Stimulated activated CD4-positive, alpha-beta T cell treated with anti-CD3 and anti-CD28 coated beads, Interleukin-4, amount 100 ng/mL, for 4 hours (primary cell): ENCODE measurements at regions not wholly inside any gene's neighbourhood (a gene's known extent, or its start where the extent isn't known, plus 50 kb on each side); places are given as distances from the start of the nearest gene placed in this dataset.
"Not testable (repeated sequence)": the region's sequence is repeated elsewhere in the genome, so short reads cannot be mapped to it uniquely, and the experiment has no call there.

Source experiments
- DNase-seq, 2 experiments: peaks; one replicate each; pipeline ENCODE4 v3.0.0-alpha.2; 2020

DNA sequence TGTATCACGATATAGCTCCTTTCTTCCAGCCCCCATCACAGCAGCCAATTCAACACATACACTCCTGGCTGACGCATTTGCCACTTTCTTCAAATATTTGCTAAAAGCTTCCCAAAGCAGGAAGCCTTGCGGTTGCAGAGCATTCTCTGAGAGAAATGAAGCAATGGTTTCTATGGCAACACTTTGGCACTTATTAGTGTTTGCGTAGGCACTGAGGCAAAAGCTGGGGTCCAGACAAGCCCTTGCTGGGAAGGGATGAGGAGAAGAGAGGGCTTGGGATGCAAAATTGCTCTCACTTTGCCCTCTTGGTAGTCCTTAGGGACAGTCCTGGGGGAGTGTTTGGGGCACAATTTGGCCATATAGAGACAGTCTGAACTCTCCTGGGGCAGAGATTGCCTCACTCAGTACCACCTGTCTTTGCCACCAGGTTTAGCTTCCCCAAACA is 55.0 kb upstream of the PAK3 start:
- no peak for DNase-seq

- peak in 1 of 2 experiments; percentile 1 for DNase-seq
Observed at GRCh38 chrX:111040377-111041017, 55.5 kb upstream of the PAK3 start.

DNA sequence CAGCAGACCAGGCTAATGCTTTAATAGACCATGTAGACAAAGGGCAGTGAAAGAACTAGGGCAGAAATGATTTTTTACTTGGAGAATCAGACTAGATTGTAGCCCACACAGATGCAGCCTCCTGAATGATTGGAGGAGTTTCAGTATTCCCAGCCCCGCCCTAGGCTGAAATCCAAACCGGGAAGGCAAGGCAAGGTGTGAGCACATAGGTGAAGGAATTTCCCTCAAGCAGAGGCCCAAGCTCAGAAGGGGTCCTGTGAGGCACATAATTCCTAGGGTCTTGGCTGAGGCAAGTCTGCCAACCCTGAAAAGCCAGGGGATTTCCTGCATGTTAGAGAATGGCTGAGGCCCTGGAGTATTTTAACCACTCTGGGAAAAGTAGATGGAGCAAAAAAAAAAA is 56.4 kb upstream of the PAK3 start:
- no peak for DNase-seq

DNA sequence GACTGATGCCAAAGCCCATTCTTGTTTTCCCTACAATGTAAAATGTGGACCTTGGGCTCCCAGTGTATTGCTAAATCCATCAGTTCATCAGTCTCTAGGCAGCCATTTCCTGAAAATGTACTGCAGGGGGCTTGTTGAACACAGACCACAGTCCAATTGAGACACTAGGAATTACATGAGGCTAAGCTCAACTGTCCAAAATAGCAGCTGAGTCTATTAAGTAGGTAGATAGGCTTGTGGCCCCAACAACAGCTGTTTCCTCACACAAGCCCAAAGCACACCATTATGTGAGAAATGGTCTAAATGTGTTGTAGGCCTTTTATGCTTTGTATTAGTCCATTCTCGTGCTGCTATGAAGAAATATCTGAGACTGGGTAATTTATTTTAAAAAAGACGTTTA is 60.0 kb upstream of the PAK3 start:
- no peak for DNase-seq

GRCh38 chrX:111035256-111035655 is 60.7 kb upstream of the PAK3 start:
- no peak for DNase-seq

DNA sequence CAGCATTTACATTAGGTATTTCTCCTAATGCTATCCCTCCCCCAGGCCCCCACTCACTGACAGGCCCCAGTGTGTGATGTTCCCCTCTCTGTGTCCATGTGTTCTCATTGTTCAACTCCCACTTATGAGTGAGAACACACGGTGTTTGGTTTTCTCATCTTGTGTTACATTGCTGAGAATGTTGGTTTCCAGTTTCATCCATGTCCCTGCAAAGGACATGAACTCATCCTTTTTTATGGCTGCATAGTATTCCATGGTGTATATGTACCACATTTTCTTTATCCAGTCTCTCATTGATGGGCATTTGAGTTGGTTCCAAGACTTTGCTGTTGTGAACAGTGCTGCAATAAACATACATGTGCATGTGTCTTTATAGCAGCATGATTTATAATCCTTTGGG is 73.0 kb upstream of the PAK3 start:
- not testable (repeated sequence) for DNase-seq

DNA sequence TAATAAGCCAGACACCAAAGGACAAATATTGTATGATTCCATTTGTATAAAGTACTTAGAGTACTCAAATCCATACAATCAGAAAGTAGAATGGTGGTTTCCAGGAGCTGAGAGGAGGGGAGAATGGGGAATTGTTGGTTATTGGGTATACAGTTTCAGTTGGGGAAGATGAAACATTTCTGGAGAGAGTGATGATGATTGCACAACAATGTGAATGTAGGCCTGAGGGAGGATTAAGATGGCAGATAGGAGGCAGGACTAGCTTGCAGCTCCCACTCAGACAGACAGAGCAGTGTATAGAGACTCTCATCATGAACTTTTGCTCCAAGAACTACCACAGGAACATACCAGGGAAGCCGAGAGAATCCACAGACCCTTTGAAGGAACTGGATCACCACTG is 75.7 kb upstream of the PAK3 start:
- DNase-seq, result no peak

DNA sequence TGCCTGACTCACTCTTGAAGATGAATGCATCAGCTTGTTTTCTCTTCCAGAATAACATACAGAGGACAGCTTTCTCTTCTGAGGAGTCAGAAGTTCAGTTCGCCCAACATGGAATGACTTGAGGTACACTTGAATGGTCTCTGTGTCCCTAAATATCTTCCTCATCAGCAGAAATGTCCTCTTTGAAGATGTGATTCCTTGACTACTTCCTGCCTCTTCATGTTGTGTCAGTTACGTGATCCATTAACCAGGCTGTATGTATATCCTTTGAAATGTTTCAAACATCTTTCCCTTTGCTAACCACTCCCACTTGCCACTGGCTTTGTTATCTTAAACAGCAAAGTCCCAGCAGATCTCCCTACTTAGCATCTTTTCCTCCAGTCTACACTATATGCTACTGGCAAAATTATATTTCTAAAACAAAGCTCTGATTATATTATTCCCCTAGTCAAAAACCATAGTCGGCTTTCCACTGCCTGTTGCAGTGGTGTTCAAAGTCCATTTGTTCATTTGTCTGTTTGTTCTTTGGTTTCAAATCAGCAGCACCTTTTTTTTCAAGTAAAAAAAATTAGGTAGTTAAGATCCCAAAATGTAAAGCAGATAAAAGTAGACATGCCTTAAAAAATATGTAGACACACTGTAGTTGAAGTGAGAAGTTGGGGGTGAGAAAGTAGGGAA is 82.1 kb upstream of the PAK3 start:
- DNase-seq, result no peak

- no peak for DNase-seq
Observed at GRCh38 chrX:111010111-111010510, 85.9 kb upstream of the PAK3 start.

DNA sequence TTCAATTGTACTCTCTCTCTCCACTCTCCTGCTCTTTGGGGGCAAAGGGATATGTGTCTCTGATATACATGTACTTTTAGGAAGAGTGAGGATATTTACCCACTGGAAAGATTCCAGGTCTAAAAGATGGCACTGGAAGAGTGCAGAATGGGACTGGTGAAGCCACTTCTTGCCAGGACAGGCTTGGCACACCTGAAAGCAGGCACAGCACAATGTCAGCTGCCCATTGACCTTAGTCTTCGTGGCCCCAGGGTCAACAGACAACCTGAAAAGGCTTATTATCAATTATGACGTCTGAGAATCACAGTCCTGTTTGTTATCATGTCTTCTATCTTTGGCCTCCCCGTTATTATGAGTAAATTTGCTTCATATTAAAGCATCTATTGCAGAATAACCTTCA is 86.7 kb upstream of the PAK3 start:
- no peak for DNase-seq

DNA sequence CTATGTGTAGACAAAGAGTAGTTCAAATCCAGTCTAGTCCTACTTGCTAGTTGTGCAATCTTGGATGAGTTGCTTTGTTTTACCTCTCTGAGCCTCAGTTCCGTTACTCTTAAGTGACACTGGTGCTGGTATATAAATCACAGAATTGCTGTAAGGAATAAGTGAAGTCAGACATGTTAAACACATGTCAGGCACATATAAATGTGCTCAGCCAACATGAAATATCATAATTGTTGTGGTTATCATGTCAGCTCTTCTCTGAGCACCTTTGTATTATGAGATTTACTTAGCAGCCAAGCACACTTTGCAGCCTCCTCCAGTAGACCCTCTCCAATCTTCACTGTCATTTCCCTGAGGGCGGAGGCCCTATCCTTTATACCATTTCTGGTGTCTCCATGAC is 87.9 kb upstream of the PAK3 start:
- no peak for DNase-seq

GRCh38 chrX:111007238-111007637 is 88.8 kb upstream of the PAK3 start:
- no peak for DNase-seq

DNA sequence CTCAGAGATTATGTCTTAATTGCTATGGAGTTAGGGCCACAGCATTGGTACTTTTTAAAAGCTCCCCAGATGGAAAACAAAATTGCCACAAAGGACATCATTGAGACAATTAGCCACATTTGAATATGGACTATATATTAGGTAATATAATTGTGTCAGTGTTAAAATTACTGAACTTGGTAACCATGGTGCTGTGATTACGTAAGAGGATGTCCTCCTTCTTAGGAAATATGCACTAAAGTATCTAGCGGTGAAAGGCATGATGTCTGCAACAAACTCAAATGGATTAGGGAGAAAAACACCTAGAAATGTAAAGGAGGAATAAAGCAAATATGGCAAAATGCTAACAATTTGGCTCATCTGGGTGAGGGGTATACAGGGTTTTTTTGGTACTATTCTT is 89.9 kb upstream of the PAK3 start:
- DNase-seq, result no peak

DNA sequence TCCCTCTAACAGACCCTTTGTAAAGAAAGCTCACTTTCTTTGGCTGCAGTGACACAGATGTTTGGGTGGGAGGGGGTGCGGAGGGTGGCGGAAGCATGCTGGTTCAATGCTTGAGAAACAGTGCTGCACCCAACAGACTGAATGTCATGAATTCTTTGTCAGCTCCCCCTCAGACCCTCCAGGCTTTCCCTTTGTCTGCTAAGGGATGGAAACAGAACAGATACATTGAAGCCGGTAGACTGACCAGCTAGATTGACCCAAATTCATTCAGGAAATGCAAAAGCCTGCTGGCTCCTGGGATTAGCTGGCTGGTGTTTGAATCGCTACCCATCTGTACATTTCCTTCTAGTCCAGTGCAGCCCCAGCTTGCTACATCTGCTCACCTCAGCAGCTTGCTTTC is 90.8 kb upstream of the PAK3 start:
- no peak for DNase-seq

DNA sequence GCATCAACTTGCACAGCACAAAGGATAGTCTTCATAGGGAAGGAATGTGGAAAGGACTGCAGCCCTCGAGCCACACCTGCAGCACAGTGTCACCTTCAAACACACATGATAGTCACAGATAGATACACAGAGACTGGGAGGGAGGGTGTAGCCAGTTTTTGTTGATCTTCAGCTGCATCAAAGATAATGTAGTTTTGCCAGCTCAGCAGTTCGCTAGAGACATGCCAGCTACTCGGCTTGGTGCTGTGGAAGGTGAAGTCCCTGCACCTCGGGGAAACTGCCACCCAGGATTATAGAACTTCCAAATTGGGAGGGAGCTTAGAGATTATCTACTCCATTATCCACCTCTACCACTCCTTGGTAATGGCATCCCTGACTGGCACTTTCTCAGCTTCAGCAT is 92.9 kb upstream of the PAK3 start:
- DNase-seq, result no peak

GRCh38 chrX:110992611-110993010 is 103.4 kb upstream of the PAK3 start:
- peak in 1 of 2 experiments; percentile 4 for DNase-seq

- no peak for DNase-seq
Observed at GRCh38 chrX:110989869-110990268, 106.1 kb upstream of the PAK3 start.

DNA sequence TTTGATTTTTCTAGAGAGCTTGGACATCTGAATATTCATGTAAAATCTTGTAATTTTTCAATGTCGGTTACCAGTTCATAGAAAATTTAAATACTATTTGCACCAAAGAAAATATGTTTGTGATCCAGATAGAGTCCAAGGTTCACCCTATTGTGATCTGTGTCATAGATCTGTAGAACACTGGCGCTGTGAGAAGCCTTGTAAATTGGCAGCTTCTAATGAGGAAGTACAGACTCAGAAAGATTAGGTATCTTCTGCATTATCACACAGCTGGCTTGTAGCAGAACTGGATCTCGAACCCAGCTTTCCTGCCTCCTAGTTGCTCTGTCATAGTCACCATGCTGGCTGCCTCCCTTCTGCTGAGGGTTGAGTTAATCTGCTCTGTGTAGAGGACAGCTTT is 106.5 kb upstream of the PAK3 start:
- no peak for DNase-seq

- no peak for DNase-seq
Observed at GRCh38 chrX:110987292-110987691, 108.7 kb upstream of the PAK3 start.

DNA sequence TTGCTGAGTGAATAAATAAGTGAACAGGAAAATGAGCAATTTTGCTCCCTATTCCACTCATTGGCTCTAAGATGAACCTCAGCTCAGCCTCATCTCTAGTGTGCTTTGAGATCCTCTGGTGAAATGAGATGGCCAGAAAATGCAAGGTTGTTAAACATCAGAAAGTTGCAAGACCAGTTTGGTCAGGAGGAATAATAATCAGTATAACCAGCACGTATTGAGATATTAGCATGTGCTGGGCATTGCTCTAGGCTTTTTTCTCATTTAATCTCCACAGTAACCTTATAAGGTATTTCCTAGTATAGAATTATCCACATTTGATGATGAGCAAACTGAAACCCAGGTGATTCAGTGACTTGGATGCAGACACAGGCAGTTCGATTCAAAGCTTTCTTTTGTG is 110.5 kb upstream of the PAK3 start:
- no peak for DNase-seq

- DNase-seq, result no peak
Observed at GRCh38 chrX:110983024-110983423, 113.0 kb upstream of the PAK3 start.

DNA sequence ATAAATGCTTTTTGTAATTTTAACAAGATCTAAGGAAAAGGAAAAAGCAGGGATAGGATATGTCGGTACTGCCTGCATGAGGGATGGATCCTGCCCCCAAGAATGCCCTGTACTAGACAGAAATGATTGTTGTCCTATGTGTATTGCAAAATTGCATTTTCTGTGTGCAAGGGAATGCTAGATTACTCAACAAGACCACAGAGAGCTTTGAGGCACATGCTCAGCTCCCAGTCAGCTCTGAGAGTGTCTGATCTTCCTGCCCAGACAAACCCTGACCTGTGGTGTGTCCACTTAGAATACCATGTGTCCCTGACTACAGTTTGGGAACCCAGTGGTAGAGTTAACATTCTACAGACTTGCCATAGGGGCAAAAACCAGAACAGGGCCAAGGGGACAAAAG is 129.2 kb upstream of the PAK3 start:
- no peak for DNase-seq

DNA sequence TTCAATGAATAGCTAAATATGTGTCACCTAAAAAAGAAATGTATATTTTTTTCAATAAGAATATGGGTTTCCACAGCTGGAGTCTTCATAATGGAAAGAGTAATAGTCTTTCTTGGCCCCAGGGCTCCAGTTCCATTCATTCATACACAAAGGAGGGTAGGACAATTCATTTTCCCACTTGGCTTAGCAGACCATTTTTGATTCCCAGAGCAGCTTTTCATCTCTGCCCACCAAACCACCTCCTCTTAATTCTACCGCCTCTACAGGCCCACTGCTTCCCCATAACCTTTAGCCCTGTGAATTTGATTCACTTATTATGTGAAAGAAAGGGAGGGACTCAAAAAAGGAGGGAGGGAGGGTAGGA is 129.9 kb upstream of the PAK3 start:
- DNase-seq, result no peak

DNA sequence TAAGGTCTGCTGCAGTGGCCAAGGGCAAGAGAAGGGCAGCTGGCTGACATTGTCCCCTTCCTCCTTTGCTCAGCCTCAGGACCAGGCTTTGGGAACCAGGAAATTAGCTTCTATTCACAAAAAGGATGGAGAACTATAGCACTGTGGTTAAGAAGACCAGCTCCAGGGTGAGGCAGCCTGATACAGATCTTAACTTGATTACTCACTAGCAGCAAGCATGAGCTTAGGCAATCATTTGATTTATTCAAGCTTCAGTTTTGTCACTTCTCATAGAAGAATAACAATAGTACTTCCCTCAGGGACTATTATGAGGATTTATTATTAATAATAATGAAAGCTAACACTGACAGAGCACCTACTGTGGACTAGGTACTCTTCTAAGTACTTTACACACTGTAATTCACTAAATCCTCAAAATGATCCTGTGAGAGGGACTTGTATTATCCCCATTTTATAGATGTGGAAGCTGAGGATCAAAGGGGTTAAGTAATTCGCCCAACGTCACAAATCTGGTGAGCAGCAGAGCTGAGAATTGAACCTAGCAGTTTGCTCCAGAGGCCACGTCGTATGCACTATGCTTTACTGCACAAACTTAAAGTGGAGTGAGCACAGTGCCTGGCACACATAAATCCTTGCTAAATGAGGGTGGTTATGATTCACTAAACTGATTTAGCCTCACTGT is 130.4 kb upstream of the PAK3 start:
- DNase-seq, result no peak

- no peak for DNase-seq
Observed at GRCh38 chrX:110964786-110965185, 131.2 kb upstream of the PAK3 start.
